Body of pancreas (tissue), 4 donors: ENCODE measurements at regions not wholly inside any gene's neighbourhood (a gene's known extent, or its start where the extent isn't known, plus 50 kb on each side); places are given as distances from the start of the nearest gene placed in this dataset.

Experiments
- POLR2A ChIP-seq, 3 donors: fragments of 450-650 bp; IDR thresholded peaks; one replicate each; pipeline ENCODE4 v1.6.1; 2016; ENCODE audit warnings: antibody characterized with exemption in 3 of 3, mild to moderate bottlenecking in 2 of 3
- TF ChIP-seq, protein P1 (sequence below), 7 experiments: fragments of 450-650 bp in 4 of 7; fragments of 200-600 bp in 3 of 7; sonication (generic) in 3 of 7; IDR thresholded peaks; one replicate each; pipeline ENCODE4 v1.5.1; 2016 to 2019; ENCODE audit warnings: antibody characterized with exemption in 7 of 7

DNA sequence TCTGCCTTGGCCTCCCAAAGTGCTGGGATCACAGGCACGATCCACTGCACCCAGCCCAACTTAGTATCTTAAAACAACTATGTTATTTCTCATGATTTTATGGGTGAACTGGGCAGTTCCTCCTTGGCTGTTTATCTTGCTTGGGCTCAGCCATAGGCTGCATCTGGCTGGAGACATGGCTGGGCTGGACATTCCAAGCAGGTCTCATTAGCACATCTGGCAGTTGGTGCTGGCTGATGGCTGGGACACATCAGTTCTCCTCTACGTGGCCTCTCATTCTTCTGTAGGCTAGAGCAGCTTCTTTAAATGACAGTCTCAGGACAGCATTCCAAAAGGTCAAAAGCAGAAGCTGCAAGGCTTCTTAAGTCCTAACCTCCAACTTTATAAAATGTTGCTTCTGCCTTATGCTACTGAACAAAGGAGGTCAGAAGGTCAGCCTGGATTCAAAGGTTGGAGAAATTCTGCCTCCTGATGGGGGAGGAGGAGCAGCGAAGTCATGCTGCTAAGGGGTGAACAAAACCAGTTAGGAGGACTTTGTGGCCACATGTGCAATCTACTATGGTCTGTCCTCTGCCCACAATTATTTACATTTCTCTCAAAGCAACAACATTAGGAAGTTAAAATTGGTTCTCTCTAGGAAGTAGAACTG, 144.0 kb downstream of the AQP9 start:
- TF ChIP-seq, protein P1, sequence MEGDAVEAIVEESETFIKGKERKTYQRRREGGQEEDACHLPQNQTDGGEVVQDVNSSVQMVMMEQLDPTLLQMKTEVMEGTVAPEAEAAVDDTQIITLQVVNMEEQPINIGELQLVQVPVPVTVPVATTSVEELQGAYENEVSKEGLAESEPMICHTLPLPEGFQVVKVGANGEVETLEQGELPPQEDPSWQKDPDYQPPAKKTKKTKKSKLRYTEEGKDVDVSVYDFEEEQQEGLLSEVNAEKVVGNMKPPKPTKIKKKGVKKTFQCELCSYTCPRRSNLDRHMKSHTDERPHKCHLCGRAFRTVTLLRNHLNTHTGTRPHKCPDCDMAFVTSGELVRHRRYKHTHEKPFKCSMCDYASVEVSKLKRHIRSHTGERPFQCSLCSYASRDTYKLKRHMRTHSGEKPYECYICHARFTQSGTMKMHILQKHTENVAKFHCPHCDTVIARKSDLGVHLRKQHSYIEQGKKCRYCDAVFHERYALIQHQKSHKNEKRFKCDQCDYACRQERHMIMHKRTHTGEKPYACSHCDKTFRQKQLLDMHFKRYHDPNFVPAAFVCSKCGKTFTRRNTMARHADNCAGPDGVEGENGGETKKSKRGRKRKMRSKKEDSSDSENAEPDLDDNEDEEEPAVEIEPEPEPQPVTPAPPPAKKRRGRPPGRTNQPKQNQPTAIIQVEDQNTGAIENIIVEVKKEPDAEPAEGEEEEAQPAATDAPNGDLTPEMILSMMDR (IDR thresholded peaks at IDR 0.05), result no peak
- TF ChIP-seq POLR2A (IDR thresholded peaks at IDR 0.05), result no peak
